ENCODE measurements at regions not wholly inside any gene's neighbourhood (a gene's known extent, or its start where the extent isn't known, plus 50 kb on each side); places are given as distances from the start of the nearest gene placed in this dataset.

DNA sequence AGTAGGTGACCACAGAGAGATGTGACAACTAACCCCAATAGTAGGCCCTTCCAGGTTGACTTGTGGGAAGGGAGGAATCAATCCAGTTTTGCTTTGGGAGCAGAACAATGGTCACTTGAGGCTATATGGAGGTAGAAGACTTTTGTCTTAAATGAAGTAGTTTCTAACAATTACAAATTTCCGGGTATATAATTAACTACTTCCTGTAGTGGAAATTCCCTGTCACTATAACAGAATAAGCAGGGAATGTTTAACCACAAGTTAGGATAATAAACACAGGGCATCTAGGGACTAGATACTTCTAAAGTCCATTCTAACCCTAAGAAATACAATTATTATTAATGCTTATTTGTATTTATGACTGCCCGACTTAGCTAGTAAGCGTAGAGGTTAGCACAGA is 99.0 kb upstream of the TRPC3 start:
- TF ChIP-seq, protein P1, sequence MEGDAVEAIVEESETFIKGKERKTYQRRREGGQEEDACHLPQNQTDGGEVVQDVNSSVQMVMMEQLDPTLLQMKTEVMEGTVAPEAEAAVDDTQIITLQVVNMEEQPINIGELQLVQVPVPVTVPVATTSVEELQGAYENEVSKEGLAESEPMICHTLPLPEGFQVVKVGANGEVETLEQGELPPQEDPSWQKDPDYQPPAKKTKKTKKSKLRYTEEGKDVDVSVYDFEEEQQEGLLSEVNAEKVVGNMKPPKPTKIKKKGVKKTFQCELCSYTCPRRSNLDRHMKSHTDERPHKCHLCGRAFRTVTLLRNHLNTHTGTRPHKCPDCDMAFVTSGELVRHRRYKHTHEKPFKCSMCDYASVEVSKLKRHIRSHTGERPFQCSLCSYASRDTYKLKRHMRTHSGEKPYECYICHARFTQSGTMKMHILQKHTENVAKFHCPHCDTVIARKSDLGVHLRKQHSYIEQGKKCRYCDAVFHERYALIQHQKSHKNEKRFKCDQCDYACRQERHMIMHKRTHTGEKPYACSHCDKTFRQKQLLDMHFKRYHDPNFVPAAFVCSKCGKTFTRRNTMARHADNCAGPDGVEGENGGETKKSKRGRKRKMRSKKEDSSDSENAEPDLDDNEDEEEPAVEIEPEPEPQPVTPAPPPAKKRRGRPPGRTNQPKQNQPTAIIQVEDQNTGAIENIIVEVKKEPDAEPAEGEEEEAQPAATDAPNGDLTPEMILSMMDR (IDR thresholded peaks at IDR 0.05; ENCODE audit: low read depth, low read length), result no peak
- TF ChIP-seq EZH2phosphoT487 (IDR thresholded peaks at IDR 0.05; ENCODE audit: low read depth), result no peak
